RKO (cell line): ENCODE measurements at regions not wholly inside any gene's neighbourhood (a gene's known extent, or its start where the extent isn't known, plus 50 kb on each side); places are given as distances from the start of the nearest gene placed in this dataset.

ENCODE experiments used
- DNase-seq: peaks from one replicate; pipeline ENCODE4 v3.0.0-alpha.2; 2016; ENCODE audit warnings: low spot score

DNA sequence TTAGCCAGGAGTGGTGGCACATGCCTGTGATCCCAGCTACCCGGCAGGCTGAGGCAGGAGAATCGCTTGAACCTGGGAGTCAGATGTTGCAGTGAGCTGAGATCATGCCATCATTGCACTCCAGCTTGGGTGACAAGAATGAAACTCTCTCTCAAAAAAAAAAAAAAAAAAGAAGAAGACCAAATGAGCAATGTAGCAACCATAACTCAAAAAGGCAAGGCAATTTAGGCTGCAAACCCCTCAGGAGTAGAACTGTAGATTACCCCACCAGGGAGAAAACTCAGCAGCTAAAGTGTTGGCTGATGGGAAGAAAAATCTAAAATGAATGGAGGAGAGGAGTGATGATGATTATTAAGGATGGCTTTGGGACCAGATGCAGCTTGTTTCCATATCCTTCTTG, 256.7 kb upstream of the UBASH3B start:
- no peak for DNase-seq

DNA sequence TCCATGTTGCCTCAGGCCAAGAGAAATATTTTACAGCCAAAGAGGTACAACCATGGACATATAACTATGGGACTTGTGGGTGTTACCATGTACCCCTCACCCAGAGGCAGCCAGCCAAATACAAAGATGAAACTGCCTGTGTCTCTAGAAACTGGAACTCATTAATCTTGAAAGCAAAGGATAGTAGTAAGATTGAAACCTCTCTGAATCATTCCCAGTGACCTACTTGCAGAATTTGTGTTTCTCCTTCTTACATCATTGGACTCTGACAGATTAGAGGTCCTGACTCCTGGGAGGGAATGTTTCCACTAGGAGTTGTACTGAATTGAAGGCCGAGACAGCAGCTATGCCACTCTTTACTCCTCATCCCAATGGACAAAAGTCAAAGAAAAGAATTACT, 257.4 kb upstream of the UBASH3B start:
- no peak for DNase-seq

DNA sequence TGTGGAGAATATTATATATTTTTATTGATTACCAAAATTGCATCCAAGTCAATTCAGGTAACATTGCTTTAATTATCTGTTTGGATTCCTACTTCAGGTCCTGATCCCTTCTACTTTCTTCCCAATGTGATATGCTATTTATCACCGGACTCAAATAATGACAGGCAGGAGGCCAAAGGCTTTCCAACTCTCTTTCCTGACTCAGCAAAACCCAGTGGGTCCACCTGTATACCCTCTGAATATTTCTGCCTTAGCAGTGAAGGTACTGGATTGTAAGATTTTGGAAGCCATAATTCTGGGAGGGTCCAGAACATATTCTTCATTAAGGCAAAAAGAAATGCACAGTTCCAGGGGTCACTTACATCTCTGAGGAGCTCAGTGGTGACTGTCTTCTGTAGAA, 260.2 kb upstream of the UBASH3B start:
- no peak for DNase-seq

DNA sequence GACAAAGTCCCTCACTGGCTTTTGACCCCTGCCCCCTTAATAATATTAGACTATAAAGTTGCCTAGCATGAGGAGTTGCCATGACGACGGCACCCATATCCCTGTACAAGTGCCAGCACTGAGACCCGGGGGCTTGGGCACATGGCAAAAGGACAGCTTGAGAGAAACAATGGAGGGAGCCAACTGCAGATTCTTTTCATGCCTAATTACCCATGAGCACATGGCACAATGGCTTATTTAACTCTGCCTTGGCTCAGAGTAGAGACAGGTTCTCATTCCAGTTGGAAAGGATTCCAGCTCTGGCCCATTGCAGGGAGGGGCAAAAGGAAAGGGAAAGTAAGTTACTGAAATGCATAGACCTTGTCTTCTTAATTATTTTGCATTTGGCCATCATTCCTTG, 261.2 kb upstream of the UBASH3B start:
- no peak for DNase-seq

DNA sequence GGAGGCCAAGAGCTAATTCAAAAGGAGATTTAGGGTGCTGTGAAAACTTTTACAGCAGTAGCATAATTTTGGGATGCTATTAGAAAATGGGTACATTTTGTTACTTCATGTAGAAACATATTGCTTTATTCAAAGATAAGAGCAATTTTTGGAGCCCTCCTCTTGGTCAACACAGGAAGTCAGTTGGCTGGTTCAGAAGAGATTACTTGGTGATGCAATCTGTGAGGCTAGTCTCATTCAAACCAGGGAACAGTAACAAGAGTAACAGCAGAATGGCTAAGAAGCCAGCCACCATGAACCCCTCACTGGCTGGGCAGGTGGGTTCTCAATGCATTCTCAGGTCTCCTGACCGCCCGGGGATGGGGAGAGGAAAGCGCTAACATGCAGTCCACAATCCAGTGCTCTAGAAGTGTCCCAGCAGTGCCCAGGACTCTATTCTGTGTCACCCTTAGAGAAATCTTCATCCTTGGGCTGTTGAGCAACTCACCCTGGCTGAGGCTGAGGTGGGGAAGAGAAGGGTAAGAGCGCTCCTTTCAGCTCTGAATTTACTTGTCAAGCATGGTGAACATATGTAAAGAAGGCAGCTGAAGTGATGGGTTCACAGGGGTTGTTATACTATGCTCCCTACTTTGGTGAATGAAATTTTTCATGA, 262.2 kb upstream of the UBASH3B start:
- no peak for DNase-seq

DNA sequence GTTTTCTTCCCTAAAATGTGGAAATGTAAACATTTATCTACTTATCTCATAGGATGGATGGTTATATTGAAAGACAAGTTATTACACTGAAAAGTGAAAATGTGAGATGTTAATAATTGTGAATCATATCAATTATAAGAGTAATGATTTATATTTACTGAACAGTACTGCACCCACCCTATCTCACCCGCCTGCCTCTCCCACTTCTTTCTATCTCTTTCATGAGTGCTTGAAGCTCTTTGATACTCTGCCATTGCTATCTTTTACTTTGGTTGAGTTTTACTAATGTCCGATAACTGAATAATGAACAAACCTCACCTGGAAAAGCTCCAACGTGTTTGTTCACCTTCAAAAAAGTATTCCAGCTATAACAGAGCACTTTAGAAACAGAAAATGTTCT, 263.0 kb upstream of the UBASH3B start:
- DNase-seq: no peak

DNA sequence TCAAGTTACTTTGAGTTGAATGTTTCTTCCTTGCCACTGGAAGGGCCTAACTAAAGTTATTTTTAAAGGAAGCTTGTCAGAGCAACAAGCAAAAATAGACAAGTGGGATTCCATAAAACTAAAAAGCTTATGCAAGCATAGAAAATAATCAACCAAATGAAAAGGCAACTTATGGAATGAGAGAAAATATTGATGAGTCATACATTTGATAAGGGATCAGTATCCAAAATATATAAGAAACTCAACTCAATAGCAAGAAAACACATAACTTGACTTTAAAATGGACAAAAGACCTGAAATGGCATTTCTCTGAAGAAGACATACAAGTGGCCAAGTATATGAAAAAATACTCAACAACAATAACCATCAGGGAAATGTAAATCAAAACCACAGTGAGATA, 264.5 kb upstream of the UBASH3B start:
- no peak for DNase-seq

DNA sequence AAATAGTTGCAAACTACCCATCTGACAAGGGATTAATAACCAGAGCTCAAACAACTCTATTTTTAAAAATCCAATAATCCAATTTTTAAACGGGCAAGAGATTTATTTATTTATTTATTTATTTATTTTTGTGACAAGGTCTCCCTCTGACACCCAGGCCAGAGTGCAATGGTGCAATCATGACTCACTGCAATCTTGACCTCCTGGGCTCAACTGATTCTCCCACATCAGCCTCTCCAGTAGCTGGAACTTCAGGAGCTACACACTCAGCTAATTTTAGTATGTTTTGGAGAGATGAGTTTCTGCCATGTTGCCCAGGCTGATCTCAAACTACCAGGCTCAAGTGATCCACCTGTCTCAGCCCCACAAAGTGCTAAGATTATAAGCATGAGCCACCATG, 267.2 kb upstream of the BLID start:
- no peak for DNase-seq

DNA sequence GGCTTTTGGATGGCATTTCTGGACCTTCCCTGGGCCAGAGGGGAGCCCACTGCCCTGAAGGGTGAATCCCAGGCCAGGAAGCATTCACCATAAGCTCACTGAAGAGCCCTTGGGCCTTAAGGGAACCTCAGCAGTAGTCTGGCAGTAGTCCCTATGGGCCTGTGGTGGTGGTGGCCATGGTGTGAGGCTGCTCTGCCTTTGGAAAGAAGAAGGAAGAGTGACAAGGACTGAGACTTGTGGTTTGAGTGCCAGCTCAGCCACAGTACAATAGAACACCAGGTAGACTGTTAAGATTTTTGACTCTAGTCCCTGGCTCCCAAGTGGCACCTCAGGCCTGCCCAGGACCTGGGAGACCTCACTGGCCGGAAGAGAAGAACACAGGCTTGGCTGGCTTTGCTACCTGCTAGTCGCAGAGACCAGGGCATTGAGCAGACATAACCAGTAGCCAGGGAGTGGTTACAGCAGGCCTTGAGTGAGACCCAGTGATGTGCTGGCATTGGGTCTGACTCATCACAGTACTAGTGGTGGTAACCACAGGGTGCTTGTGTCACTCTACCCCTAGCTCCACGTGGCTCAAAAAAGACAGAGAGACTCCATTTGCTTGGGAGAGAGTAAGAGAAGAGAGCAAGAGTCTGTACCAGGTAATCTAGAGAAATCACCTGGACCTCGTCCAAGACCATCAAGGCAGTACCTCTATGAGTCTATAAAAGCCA, 259.8 kb upstream of the BLID start:
- DNase-seq: peak; percentile 48

DNA sequence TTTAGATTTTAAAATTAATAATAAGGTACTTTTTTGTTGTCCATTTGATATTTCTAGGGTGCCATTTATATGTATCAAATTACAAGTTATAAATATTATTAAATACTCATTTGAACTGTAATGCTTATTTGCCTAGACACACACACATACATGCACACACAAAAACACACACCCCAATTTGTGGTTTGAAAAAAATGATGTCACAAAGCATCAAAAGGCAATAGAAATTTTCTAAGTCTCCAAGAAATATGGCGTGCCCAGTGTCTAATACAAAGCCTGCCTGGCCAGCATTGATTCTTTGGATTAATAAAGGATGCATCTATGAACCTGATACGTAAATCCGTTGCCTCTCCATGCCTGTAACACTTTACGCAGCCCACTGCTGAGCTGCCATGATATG, 252.8 kb upstream of the BLID start:
- DNase-seq: no peak

DNA sequence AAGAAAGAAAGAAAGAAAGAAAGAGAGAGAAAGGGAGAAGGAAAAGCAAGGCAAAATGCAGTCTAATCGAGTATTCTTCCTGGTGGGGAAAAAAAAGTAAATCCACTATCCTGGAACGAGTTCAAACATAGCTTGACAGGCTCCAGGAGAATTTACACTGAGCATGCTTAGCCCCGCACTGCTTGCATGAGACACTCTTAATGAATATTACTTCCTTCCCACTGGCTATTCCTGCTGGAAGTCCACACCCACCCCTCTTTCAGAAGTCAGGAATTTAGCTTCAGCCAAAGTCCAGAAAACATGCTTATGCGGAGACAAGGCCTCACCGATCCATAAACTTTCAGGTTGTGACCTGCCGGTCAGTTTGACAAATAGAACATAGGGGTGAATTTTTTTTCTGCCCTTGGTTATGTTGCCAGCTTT, 251.8 kb upstream of the BLID start:
- DNase-seq: no peak

DNA sequence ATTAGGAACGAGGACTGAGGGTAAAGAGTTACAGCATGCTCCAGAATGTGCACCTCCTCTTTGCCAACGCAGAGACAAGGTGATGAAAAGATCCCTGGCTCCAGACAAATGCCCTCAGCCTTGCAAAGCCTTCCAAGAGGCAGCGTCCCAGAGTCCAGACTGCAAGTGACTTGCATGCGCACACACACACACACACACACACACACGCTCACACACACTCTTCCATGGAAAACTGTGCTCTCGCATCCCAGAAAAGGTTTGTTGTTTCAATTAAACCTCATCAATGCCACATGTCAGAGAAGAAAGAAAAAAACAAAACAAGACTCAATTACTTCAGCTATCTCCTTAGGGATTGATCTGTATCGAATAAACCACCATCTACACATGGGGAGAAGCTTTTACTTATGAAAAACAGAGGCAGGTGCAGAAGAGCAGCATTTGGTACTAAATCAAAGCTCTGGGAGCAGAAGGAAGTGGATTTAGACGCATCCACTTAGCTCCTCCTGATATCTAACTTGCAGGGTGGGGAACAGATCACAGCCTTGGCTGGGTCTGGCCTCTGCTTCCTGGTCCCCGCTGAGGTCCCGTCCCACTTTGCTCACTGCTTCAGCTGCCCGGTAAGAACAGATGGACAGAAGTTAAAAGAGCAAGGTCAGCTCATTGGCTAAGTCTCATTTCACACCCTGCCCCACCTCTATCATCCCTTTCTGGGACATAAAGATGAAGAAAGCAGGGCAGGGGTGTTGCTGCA, 249.8 kb upstream of the BLID start:
- DNase-seq: no peak

DNA sequence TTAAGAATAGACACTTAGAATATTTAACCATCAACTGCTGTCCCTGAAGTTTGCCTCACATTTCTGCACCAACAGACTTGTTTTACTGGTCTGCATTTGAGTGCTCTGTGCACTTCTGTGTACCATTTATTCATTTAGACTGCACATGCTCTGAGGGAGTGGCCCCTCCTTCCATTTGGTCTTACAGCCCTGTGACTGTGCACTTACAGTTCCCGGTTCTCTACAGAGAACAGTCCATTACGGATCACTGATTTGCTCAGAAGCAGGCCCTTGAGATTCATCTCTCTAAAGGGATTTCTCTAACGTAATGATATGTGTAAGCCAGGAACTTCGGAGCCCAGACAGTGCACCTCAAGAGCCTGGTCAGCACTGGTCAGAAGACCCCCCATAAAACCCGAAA, 247.3 kb upstream of the BLID start:
- no peak for DNase-seq

DNA sequence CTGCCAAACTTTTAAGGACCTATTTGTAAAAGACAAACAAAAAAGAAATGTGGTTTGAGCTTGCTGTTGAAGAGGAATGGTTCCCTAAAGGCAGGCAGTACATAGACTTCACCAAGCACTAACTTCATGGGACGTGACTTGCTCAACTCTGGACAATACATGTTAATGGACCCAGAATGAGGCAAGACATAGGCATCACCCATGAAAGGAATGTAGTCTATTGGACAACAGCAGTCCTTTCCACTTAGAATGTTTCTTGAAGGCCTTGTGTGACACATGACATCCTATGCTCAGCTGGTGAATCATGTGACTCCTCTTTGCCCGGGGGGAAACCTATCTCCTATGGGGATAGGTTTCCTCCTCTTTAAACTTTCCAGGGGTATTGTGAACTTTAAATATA, 246.4 kb upstream of the BLID start:
- no peak for DNase-seq

DNA sequence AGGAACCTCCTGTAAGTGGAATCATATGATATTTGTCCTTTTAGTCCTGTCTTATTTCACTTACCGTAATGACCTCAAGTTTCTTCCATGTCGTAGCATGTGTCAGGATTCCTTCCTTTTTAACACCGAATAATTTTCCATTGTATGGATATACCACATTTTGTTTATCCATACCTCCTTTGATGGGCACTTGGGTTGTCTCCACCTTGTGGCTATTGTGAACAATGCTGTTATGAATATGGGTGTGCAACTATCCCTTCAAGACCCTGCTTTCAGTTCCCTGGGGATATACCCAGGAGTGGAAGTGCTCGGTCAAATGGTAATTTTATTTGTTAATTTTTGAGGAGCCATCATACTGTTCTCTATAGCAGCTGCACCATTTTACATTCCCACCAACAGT, 244.9 kb upstream of the BLID start:
- no peak for DNase-seq

DNA sequence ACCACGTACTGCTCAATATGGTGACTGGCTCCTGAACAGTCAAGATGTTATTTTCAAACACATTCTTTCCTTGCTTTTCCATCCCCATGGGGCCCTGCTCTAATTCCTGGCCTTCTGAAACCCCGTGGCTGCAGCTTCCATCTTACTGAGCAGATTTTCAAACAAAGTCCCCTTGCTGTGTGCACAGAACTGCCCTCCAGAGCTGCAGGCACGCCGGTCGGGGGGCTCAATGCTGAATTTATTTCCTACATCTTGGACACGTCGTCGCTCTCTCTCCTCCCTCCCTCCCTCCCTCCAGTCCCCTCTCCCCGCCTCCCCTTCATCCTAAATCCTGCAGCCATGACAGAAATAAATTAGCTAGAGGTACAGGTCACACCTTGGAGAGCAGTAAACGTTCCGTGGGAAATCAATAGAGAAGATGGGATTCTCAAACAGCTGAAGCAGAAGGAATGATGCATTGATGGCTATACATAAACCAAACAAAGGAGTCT, 243.1 kb upstream of the BLID start:
- DNase-seq: no peak

DNA sequence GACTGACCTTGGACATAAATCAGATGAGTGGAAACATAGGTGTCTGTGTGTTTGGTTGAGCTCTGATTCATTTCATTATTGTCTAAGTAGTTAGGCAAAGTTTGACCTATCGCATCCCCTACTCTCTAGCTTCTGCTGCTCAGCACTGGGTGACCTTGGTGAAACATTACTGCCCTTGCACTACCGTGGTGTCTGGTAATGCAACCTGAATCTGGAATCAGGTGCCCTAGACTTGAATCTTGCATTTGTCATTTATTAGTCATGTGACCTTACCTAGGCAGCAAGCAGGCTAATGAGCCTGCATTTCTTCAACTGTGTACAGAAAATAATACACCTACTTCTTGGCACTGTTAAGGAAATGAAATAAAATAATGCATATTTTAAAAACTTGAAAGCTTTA, 242.3 kb upstream of the BLID start:
- DNase-seq: no peak

DNA sequence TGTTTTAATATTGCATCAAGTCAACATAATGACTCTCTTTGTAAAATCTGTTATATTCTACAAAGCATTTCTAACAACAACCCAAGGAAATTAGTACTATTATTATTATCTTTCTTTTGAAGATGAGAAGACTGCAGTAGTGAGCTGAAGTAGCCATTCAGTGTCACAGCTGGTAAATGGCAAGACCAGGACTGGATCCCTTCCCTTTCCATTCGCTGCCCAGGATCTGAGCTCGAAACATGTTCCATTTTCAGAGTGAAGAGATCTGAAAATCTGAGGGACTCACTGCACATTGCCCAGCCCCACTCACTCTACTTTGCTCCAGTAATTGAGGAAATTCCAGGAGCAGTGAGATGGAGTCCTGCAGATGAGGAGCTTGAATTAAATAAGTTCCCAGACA, 240.0 kb upstream of the BLID start:
- no peak for DNase-seq

DNA sequence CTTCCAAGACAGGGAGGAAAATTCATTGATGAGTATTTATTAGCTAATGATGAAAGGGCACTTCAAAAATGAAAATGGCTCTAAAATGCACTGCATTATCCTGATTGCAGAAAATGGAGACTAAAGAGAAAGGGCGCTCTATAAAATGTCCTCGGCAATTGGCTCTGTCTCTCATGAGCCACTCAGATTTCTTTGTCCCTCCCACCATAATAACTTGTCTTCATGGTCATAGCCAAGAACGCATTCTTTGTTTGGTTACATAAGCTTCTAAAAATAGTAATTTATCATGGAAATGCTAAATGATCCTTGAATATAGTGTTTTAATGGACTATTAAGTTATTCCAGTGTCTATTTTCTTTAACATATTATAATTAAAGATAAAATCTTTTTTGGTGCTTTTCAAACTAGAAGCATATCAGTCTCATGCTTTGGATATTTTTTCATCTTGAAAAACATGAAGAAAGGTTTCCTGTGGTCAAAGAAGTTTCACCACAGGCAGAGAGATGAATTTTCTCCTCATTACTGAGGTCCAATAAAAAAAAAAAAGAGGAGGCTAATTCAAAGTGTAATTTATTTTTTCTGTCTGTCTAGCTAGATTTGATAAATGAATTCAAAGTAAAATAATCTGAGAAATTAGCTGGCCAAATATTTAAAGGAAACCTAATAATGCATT, 238.1 kb upstream of the BLID start:
- no peak for DNase-seq

DNA sequence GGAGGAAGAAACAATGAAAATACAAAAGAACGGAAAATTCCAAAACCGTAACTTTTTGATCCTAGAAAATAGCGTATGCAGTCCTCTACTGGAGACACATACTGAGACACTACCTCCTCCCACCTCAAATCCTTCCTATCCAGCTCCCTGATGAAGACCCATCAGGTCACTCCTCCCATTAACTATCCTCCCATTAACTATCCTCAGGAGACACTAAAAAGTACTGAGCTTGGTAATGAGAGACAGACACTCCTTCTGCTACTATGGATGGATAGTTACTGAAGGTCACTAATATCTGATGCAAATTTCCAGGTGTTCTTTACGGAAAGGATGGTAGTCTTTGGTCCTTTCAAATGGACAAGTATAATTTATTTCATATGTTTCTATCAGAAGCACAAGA, 237.5 kb upstream of the BLID start:
- DNase-seq: no peak

DNA sequence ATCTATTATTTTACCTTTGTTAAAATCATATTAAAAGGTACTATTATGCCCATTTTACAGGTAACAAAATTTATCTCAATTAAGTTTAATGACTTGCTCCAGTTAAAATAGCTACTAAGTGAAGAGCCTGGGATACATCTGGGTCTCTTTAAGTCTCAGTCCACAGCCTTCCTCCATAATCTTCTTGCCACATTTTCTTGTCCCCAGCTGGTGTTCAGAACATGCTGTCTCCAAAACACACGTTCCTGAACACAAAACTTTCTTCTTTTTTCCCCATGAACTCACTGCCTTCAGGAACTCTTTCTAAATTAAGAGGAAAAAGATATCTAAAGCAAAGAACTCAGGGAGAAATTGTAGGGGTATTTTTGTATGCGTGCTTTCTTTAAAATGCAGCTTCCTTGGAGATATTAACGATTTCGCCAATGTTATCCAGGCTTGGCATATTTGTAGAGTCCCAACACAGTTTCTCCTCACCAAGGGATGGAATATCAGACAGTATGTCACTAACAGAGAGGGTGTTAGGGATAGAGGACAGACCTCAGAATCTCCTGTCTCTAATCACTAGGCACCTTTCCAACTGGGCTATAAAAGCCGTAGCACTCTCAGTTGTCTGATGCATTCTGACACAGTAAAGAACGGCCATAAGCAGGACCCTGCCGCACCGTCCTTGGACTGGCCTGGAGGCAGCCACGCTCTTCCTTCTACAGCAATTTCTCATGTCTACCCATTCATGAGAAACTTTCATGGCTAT, 232.8 kb upstream of the BLID start:
- no peak for DNase-seq

DNA sequence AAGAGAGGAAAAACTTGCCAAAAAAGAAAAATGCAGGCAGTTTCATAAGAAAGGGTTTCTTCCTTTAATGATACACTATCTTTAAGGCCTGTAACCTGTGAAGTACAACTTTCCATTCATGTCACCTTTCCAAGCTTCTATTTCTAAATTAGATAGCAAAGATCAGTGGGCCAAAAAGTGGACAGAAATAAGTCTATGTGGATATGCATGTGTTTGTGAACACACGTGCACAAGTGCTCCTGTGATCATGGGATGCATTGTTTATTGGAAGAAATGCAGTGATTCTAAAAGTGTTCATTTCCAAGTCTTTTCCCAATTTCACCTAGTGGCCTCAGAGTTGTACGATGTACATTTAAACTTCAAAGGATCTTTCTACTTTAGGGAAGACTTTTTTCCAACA, 230.0 kb upstream of the BLID start:
- no peak for DNase-seq
